ENCODE measurements at regions not wholly inside any gene's neighbourhood (a gene's known extent, or its start where the extent isn't known, plus 50 kb on each side); places are given as distances from the start of the nearest gene placed in this dataset.

GRCh38 chr2:58448845-58449244, 207.7 kb upstream of the FANCL start:
- no peak overlapping the region for H3K27ac Mint-ChIP-seq (ENCODE audit: unreplicated experiment)
- no peaks in the 10 kb centered on the region for H3K27me3 Mint-ChIP-seq (ENCODE audit: unreplicated experiment)
- H3K4me1 Mint-ChIP-seq (ENCODE audit: unreplicated experiment): peaks cover 7% of the 10 kb centered on the region
- no peak for DNase-seq (ENCODE audit: low spot score)
- TF ChIP-seq CTCF (IDR thresholded peaks at IDR 0.05; ENCODE audit: unreplicated experiment): no peak
- no peak overlapping the region for H3K4me3 Mint-ChIP-seq (ENCODE audit: unreplicated experiment)
- no peaks in the 10 kb centered on the region for H3K36me3 Mint-ChIP-seq (ENCODE audit: low read depth, unreplicated experiment)
- no peaks in the 10 kb centered on the region for H3K9me3 Mint-ChIP-seq (ENCODE audit: unreplicated experiment)

GRCh38 chr2:58448065-58448507, 207.0 kb upstream of the FANCL start:
- no peak overlapping the region for H3K4me3 Mint-ChIP-seq (ENCODE audit: unreplicated experiment)
- peak; percentile 73 for DNase-seq (ENCODE audit: low spot score)
- H3K9me3 Mint-ChIP-seq (ENCODE audit: unreplicated experiment): no peaks in the 10 kb centered on the region
- no peak overlapping the region for H3K27ac Mint-ChIP-seq (ENCODE audit: unreplicated experiment)
- H3K4me1 Mint-ChIP-seq (ENCODE audit: unreplicated experiment): peaks cover 7% of the 10 kb centered on the region
- no peak for TF ChIP-seq CTCF (IDR thresholded peaks at IDR 0.05; ENCODE audit: unreplicated experiment)
- H3K27me3 Mint-ChIP-seq (ENCODE audit: unreplicated experiment): no peaks in the 10 kb centered on the region
- no peaks in the 10 kb centered on the region for H3K36me3 Mint-ChIP-seq (ENCODE audit: low read depth, unreplicated experiment)

GRCh38 chr2:58447586-58447985, 206.5 kb upstream of the FANCL start:
- Mint-ChIP-seq H3K27ac (ENCODE audit: unreplicated experiment) (no peak overlapping the region), H3K4me1 (ENCODE audit: unreplicated experiment) (peaks cover 7% of the 10 kb centered on the region), H3K4me3 (ENCODE audit: unreplicated experiment) (no peak overlapping the region), H3K36me3 (ENCODE audit: low read depth, unreplicated experiment) (no peaks in the 10 kb centered on the region), H3K9me3 (ENCODE audit: unreplicated experiment) (no peaks in the 10 kb centered on the region), H3K27me3 (ENCODE audit: unreplicated experiment) (no peaks in the 10 kb centered on the region)
- no peak for TF ChIP-seq CTCF (IDR thresholded peaks at IDR 0.05; ENCODE audit: unreplicated experiment)
- DNase-seq (ENCODE audit: low spot score): no peak

GRCh38 chr2:58441643-58442042, 200.5 kb upstream of the FANCL start:
- Mint-ChIP-seq H3K36me3 (ENCODE audit: low read depth, unreplicated experiment) (no peaks in the 10 kb centered on the region), H3K4me1 (ENCODE audit: unreplicated experiment) (no peaks in the 10 kb centered on the region), H3K9me3 (ENCODE audit: unreplicated experiment) (no peaks in the 10 kb centered on the region), H3K4me3 (ENCODE audit: unreplicated experiment) (no peak overlapping the region), H3K27ac (ENCODE audit: unreplicated experiment) (no peak overlapping the region), H3K27me3 (ENCODE audit: unreplicated experiment) (no peaks in the 10 kb centered on the region)
- no peak for TF ChIP-seq CTCF (IDR thresholded peaks at IDR 0.05; ENCODE audit: unreplicated experiment)
- DNase-seq (ENCODE audit: low spot score): no peak

- no peak overlapping the region for H3K4me3 Mint-ChIP-seq (ENCODE audit: unreplicated experiment)
- no peaks in the 10 kb centered on the region for H3K36me3 Mint-ChIP-seq (ENCODE audit: low read depth, unreplicated experiment)
- TF ChIP-seq CTCF (IDR thresholded peaks at IDR 0.05; ENCODE audit: unreplicated experiment): no peak
- H3K27me3 Mint-ChIP-seq (ENCODE audit: unreplicated experiment): peaks cover 2% of the 10 kb centered on the region
- DNase-seq (ENCODE audit: low spot score): no peak
- no peak overlapping the region for H3K27ac Mint-ChIP-seq (ENCODE audit: unreplicated experiment)
- H3K9me3 Mint-ChIP-seq (ENCODE audit: unreplicated experiment): no peaks in the 10 kb centered on the region
- H3K4me1 Mint-ChIP-seq (ENCODE audit: unreplicated experiment): no peaks in the 10 kb centered on the region
Observed at GRCh38 chr2:58436872-58437271, 195.7 kb upstream of the FANCL start.
